LNCAP (cell line): ENCODE measurements at regions not wholly inside any gene's neighbourhood (a gene's known extent, or its start where the extent isn't known, plus 50 kb on each side); places are given as distances from the start of the nearest gene placed in this dataset.

Experiments used
- CTCF ChIP-seq: fragments of 450-650 bp; IDR thresholded peaks from 2 replicates; pipeline ENCODE4 v1.5.1; 2017; ENCODE audit warnings: mild to moderate bottlenecking

- TF ChIP-seq CTCF, result no peak
Observed at GRCh38 chr4:54498661-54499111, 159.1 kb upstream of the KIT start.

- no peak for TF ChIP-seq CTCF
Observed at GRCh38 chr4:54499308-54500074, 158.3 kb upstream of the KIT start.

GRCh38 chr4:54505362-54505761 lies 152.4 kb upstream of the KIT start:
- no peak for TF ChIP-seq CTCF

GRCh38 chr4:54505996-54506395 lies 151.8 kb upstream of the KIT start:
- TF ChIP-seq CTCF, result no peak

- no peak for TF ChIP-seq CTCF
Observed at GRCh38 chr4:54509057-54509456, 148.7 kb upstream of the KIT start.

GRCh38 chr4:54513204-54513603 lies 144.6 kb upstream of the KIT start:
- TF ChIP-seq CTCF, result no peak

- no peak for TF ChIP-seq CTCF
Observed at GRCh38 chr4:54513741-54514140, 144.0 kb upstream of the KIT start.
